ENCODE measurements at regions not wholly inside any gene's neighbourhood (a gene's known extent, or its start where the extent isn't known, plus 50 kb on each side); places are given as distances from the start of the nearest gene placed in this dataset.
"Not testable (repeated sequence)": the region's sequence is repeated elsewhere in the genome, so short reads cannot be mapped to it uniquely, and the experiment has no call there.

DNA sequence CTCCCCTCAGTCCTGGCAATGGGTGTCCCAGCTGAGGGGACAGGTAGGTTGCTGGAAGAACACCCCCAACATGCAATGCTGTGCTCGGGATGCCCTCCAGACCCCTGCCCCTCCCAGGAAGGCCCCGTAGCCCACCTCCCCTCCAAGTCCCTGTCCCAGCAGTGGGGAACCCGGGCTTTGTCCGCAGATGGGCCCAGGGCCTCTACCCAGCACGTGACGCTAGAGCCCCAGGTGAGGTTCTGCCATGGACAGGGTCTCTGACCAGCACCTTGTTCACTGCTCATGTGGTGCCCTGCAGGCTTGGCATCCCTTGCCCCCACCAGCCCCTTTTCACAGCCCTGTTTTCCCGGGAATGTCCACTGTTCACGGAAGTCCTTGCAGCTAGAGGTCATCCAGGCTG lies 220.0 kb upstream of the SGCG start:
- CTCF ChIA-PET, result no interaction called here
- Histone ChIP-seq H3K27ac (ENCODE audit: low read depth, low read length) (no peak overlapping the region), H3K27me3 (ENCODE audit: control insufficient read depth, insufficient read depth, low read length) (no peaks in the 10 kb centered on the region), H3K9me3 (ENCODE audit: control insufficient read depth, insufficient read depth, low read length) (no peaks in the 10 kb centered on the region; the same call in 1 of the 2 replicates), H3K4me3 (ENCODE audit: low read depth, low read length) (no peak overlapping the region)
- no peak for TF ChIP-seq CTCF (IDR thresholded peaks at IDR 0.05; ENCODE audit: low read depth, low read length)
- no peak for DNase-seq (ENCODE audit: low read depth, low spot score)
- POLR2A ChIA-PET, result no interaction called here

GRCh38 chr13:22961342-22961741 lies 219.4 kb upstream of the SGCG start:
- H3K4me3 ChIP-seq (ENCODE audit: low read depth, low read length); POLR2A ChIA-PET; DNase-seq (ENCODE audit: low read depth, low spot score); CTCF ChIA-PET; H3K27me3 ChIP-seq (ENCODE audit: control insufficient read depth, insufficient read depth, low read length); H3K27ac ChIP-seq (ENCODE audit: low read depth, low read length); H3K9me3 ChIP-seq (ENCODE audit: control insufficient read depth, insufficient read depth, low read length): not testable (repeated sequence)

GRCh38 chr13:22961835-22962537 lies 218.8 kb upstream of the SGCG start:
- Histone ChIP-seq H3K4me3 (ENCODE audit: low read depth, low read length) (no peak overlapping the region), H3K9me3 (ENCODE audit: control insufficient read depth, insufficient read depth, low read length) (no peaks in the 10 kb centered on the region; the same call in 1 of the 2 replicates), H3K27ac (ENCODE audit: low read depth, low read length) (no peak overlapping the region), H3K27me3 (ENCODE audit: control insufficient read depth, insufficient read depth, low read length) (no peaks in the 10 kb centered on the region)
- TF ChIP-seq CTCF (IDR thresholded peaks at IDR 0.05; ENCODE audit: low read depth, low read length), result no peak
- no peak for DNase-seq (ENCODE audit: low read depth, low spot score)
- POLR2A ChIA-PET, result no interaction called here
- CTCF ChIA-PET, result no interaction called here

DNA sequence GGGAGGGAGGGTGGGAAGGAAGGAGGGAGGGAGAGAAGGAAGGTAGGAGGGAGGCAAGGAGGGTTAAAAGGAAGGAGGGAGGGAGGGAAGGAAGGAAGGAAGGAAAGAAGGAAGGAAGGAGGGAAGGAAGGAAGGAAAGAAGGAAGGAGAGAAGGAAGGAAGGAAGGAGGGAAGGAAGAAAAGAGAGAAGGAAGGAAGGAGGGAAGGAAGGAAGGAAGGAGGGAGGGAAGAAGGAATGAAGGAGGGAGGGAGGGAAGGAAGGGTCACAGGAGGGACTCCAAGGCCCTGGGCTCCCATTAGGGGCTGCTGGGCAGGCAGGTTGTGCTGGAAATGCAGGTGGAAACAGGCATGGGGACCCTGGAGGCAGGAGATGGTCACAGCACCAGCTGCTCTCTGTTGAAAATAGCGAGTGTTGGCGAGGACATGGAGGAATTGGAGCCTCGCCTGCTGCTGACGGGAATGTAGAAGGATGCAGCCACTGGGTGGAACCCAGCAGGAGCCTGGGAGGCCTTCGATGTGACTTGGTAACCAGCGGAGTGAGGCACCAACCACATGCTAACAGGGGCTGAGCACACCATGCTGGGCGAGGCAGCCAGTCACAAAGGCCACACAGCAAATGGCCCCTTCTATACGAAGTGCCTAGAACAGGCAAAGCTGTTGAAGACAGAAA lies 217.3 kb upstream of the SGCG start:
- H3K9me3 ChIP-seq (ENCODE audit: control insufficient read depth, insufficient read depth, low read length); CTCF ChIA-PET; POLR2A ChIA-PET; H3K27me3 ChIP-seq (ENCODE audit: control insufficient read depth, insufficient read depth, low read length); DNase-seq (ENCODE audit: low read depth, low spot score); H3K4me3 ChIP-seq (ENCODE audit: low read depth, low read length); H3K27ac ChIP-seq (ENCODE audit: low read depth, low read length): not testable (repeated sequence)

DNA sequence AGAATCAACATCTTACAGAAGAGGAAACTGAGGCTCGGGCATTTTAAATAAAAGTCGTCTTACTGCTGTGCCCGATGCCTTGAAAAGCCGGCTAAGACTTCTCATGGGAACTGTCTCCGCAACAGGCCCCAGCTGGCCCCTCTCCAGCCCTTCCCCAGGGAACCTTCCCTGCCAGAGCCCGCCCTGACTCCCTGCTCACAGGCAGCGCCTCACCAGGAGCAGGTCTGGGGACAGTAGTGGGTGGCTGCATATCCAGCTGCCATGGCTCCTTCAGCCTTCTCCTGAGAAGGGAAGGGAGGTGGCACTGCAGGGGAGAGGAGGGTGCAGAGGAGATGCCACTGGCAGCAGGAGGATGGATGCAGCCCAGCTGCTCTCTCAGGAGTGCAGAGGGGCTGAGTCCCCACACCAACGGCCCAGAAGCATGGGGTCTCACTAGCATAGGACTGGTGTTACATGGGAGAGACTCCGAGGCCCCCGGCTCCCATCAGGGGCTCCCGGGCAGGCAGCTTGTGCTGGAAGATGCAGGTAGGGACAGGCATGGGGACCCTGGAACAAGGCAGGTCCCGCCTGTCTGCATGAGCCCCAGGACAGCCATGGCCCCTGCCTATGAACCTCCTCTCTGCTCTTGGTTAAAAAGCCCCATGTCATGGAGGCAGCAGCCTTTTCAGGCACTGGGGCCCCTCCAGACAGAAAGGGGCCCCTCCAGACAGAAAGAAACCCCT lies 216.4 kb upstream of the SGCG start:
- H3K27ac ChIP-seq (ENCODE audit: low read depth, low read length), result no peak overlapping the region
- no peak for DNase-seq (ENCODE audit: low read depth, low spot score)
- H3K27me3 ChIP-seq (ENCODE audit: control insufficient read depth, insufficient read depth, low read length), result no peaks in the 10 kb centered on the region
- ChIA-PET CTCF (no interaction called here), POLR2A (no interaction called here)
- no peak for TF ChIP-seq CTCF (IDR thresholded peaks at IDR 0.05; ENCODE audit: low read depth, low read length)
- H3K9me3 ChIP-seq (ENCODE audit: control insufficient read depth, insufficient read depth, low read length), result no peaks in the 10 kb centered on the region; the same call in 1 of the 2 replicates
- no peak overlapping the region for H3K4me3 ChIP-seq (ENCODE audit: low read depth, low read length)

DNA sequence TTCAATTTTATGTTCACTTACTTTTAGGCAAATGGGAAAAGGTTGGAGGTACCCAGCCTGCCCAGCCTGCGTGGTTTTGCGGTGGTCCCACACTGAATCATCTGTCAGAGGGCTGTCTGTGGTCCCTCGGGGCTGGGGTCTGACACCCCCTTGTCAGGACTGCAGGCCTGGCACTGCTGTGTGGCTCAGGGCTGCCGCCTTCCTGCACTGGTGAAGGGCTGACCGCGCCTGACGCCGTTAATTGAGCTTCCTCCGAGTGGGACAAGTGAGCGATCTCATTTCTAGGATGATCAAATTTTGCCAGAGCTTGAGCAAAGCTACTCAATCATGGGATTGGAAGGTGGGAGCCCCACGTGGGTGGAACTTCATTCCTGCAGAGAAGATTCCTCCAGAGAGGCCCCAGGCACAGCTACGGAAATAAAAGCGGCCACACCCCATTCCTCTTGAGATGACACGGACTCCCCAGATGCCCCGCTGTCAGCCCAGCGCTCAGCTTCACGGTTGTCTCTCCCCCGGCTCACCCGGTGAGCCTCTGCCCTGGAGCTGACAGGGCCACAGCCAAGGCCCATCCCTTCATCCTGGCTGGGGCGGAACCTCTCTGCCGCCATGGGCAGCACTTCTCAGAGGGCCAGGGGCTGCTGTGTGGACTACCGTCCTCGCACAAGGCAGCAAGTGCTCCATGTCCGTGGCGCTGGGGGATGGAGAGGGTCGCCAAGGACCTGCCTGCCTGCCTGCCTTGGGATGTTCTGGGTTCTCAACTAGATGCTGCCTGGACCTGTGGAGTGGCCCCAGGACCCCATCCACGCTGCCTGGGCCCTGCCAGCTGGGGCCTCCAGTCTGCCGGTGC lies 215.5 kb upstream of the SGCG start:
- DNase-seq (ENCODE audit: low read depth, low spot score); H3K27me3 ChIP-seq (ENCODE audit: control insufficient read depth, insufficient read depth, low read length); H3K4me3 ChIP-seq (ENCODE audit: low read depth, low read length); H3K27ac ChIP-seq (ENCODE audit: low read depth, low read length); CTCF ChIA-PET; H3K9me3 ChIP-seq (ENCODE audit: control insufficient read depth, insufficient read depth, low read length); POLR2A ChIA-PET: not testable (repeated sequence)

DNA sequence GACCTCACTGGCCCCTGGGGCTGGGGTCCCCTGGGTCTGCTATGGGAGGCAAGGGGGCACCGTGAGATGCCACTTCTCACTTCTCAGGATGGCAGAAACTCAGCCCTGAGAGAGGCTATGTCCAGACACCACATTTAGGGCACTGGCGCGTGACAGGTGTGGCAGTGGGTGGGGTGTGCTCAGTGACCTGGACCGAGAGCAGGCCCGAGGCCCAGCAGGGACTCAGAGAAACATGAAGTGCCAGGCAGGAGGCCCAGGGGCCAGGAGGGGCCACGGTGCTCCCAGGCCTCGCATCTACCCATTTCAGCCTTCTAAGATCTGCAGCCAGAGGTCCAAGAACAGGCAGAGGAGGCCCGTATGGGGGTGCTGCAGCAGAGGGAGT lies 214.9 kb upstream of the SGCG start:
- H3K27me3 ChIP-seq (ENCODE audit: control insufficient read depth, insufficient read depth, low read length); POLR2A ChIA-PET; H3K27ac ChIP-seq (ENCODE audit: low read depth, low read length); DNase-seq (ENCODE audit: low read depth, low spot score); CTCF ChIA-PET; H3K4me3 ChIP-seq (ENCODE audit: low read depth, low read length); H3K9me3 ChIP-seq (ENCODE audit: control insufficient read depth, insufficient read depth, low read length): not testable (repeated sequence)

GRCh38 chr13:22966753-22967152 lies 214.0 kb upstream of the SGCG start:
- POLR2A ChIA-PET; DNase-seq (ENCODE audit: low read depth, low spot score); H3K4me3 ChIP-seq (ENCODE audit: low read depth, low read length); H3K27ac ChIP-seq (ENCODE audit: low read depth, low read length); H3K9me3 ChIP-seq (ENCODE audit: control insufficient read depth, insufficient read depth, low read length); CTCF ChIA-PET; H3K27me3 ChIP-seq (ENCODE audit: control insufficient read depth, insufficient read depth, low read length): not testable (repeated sequence)

Data from AG04450 (cell line).